GM12872 (cell line): ENCODE measurements at regions not wholly inside any gene's neighbourhood (a gene's known extent, or its start where the extent isn't known, plus 50 kb on each side); places are given as distances from the start of the nearest gene placed in this dataset.

Experiments used
- CTCF ChIP-seq: IDR thresholded peaks from 3 replicates; pipeline ENCODE4 v1.5.1; 2011; ENCODE audit warnings: low read depth, mild to moderate bottlenecking, low read length, moderate library complexity; ENCODE audit not compliant: insufficient read depth

- no peak for TF ChIP-seq CTCF
These were observed 147.1 kb downstream of the FAM181B start for GRCh38 chr11:82586581-82586980.

- no peak for TF ChIP-seq CTCF
These were observed 156.4 kb downstream of the FAM181B start for GRCh38 chr11:82577246-82577645.

GRCh38 chr11:82560836-82561235, 172.8 kb downstream of the FAM181B start:
- no peak for TF ChIP-seq CTCF

- no peak for TF ChIP-seq CTCF
These were observed 174.1 kb downstream of the FAM181B start for GRCh38 chr11:82559609-82560008.

GRCh38 chr11:82557274-82557673, 176.4 kb downstream of the FAM181B start:
- TF ChIP-seq CTCF, result no peak

GRCh38 chr11:82556210-82556609, 177.5 kb downstream of the FAM181B start:
- no peak for TF ChIP-seq CTCF

- no peak for TF ChIP-seq CTCF
These were observed 186.8 kb downstream of the FAM181B start for GRCh38 chr11:82546661-82547557.
